B cell (primary cell): ENCODE measurements at regions not wholly inside any gene's neighbourhood (a gene's known extent, or its start where the extent isn't known, plus 50 kb on each side); places are given as distances from the start of the nearest gene placed in this dataset.

ENCODE experiments used
- ATAC-seq: fragments of 200-7000 bp; cut with Tn5 transposase; one replicate; pipeline ENCODE4 v1.10.0; 2021; ENCODE audit warnings: low read depth, mild to moderate bottlenecking, moderate number of reproducible peaks, moderate library complexity
- CTCF ChIA-PET: fragments of 350-600 bp; sonication (Branson Sonifier 250); formaldehyde crosslinking; loops from one replicate; lab custom pipeline; 2021; ENCODE audit warnings: antibody characterized with exemption, inconsistent platforms; lab: Charles Lee
- POLR2A ChIA-PET: fragments of 350-600 bp; sonication (Branson Sonifier 250); formaldehyde crosslinking; loops from one replicate; lab custom pipeline; 2021; ENCODE audit warnings: antibody characterized with exemption; lab: Charles Lee
- DNase-seq: peaks from one replicate; pipeline ENCODE4 v3.0.0; 2013
- H2AFZ ChIP-seq: 2 replicates; pipeline ENCODE4 v1.6.1; 2012; ENCODE audit warnings: mild to moderate bottlenecking, low read depth, low read length; ENCODE audit not compliant: insufficient read depth, poor library complexity, severe bottlenecking
- H3K27ac ChIP-seq, 2 donors: 1 replicate in 1 of 2; 2 replicates in 1 of 2; pipeline ENCODE4 v1.5.1; 2012 to 2013; ENCODE audit warnings: low read length in 2 of 2, mild to moderate bottlenecking in 2 of 2, moderate library complexity in 1 of 2
- H3K27me3 ChIP-seq, 4 experiments: fragments of 200-600 bp in 1 of 4; sonication (generic) in 1 of 4; replicated peaks in 1 of 4; 1 replicate in 2 of 4; 2 replicates in 2 of 4; pipeline versions ENCODE4 v1.6.1 to v1.7.0; 2013 to 2016; ENCODE audit warnings: low read length in 3 of 4, mild to moderate bottlenecking in 2 of 4, mixed read lengths in 1 of 4, moderate library complexity in 1 of 4; ENCODE audit not compliant: insufficient read depth in 4 of 4, control insufficient read depth in 3 of 4; ENCODE audit errors: control extremely low read depth in 1 of 4
- H3K36me3 ChIP-seq, 2 experiments: replicated peaks in 1 of 2; 1 replicate in 1 of 2; 2 replicates in 1 of 2; pipeline versions ENCODE4 v1.6.1 to v1.7.1; 2013; ENCODE audit warnings: low read length in 1 of 2; ENCODE audit not compliant: insufficient read depth in 2 of 2, control insufficient read depth in 1 of 2; ENCODE audit errors: control extremely low read depth in 1 of 2, extremely low read depth in 1 of 2
- H3K4me1 ChIP-seq, 2 donors: fragments of 200-600 bp in 1 of 2; sonication (generic) in 1 of 2; 1 replicate in 1 of 2; 2 replicates in 1 of 2; pipeline versions ENCODE4 v1.5.1 to v1.6.1; 2013 to 2017; ENCODE audit warnings: low read length in 2 of 2; ENCODE audit not compliant: control insufficient read depth in 2 of 2, insufficient read depth in 2 of 2
- H3K4me2 ChIP-seq: replicated peaks from 2 replicates; pipeline ENCODE3; 2012; ENCODE audit warnings: mild to moderate bottlenecking, low read depth, low read length; ENCODE audit not compliant: poor library complexity, severe bottlenecking
- H3K4me3 ChIP-seq, 5 experiments: fragments of 200-600 bp in 1 of 5; sonication (generic) in 1 of 5; 1 replicate in 3 of 5; 2 replicates in 2 of 5; pipeline versions ENCODE4 v1.5.1 to v1.7.0; 2011 to 2016; ENCODE audit warnings: low read length in 4 of 5, mild to moderate bottlenecking in 4 of 5, low read depth in 2 of 5, control low read depth in 1 of 5, moderate library complexity in 1 of 5; ENCODE audit not compliant: insufficient read depth in 1 of 5; ENCODE audit errors: control extremely low read depth in 1 of 5, extremely low read depth in 1 of 5
- H3K79me2 ChIP-seq: fragments of 200-600 bp; sonication (generic); one replicate; pipeline ENCODE4 v1.6.0; 2016; ENCODE audit warnings: low read length; ENCODE audit not compliant: control insufficient read depth, insufficient read depth
- H3K9ac ChIP-seq: fragments of 200-600 bp; sonication (generic); 2 replicates; pipeline ENCODE4 v1.6.1; 2017; ENCODE audit warnings: mild to moderate bottlenecking, low read length, moderate library complexity
- H3K9me3 ChIP-seq, 3 donors: one replicate each; pipeline versions ENCODE4 v1.6.1 to v1.7.1; 2013; ENCODE audit warnings: low read length in 2 of 3; ENCODE audit not compliant: control insufficient read depth in 2 of 3, insufficient read depth in 1 of 3; ENCODE audit errors: control extremely low read depth in 1 of 3
- H4K20me1 ChIP-seq: 2 replicates; pipeline ENCODE4 v1.6.0; 2012; ENCODE audit warnings: mild to moderate bottlenecking, low read length; ENCODE audit not compliant: insufficient read depth, control insufficient read depth, poor library complexity, severe bottlenecking
- H3K27ac Mint-ChIP-seq: one replicate; pipeline ENCODE4 v1.8.0; 2021; ENCODE audit warnings: mixed read lengths
- H3K27me3 Mint-ChIP-seq: one replicate; pipeline ENCODE4 v1.8.0; 2021; ENCODE audit warnings: mixed read lengths
- H3K4me1 Mint-ChIP-seq: one replicate; pipeline ENCODE4 v1.8.0; 2021; ENCODE audit warnings: mixed read lengths
- H3K4me3 Mint-ChIP-seq: one replicate; pipeline ENCODE4 v1.8.0; 2021; ENCODE audit warnings: mixed read lengths
- H3K9me3 Mint-ChIP-seq: one replicate; pipeline ENCODE4 v1.8.0; 2022; ENCODE audit warnings: mixed read lengths; ENCODE audit not compliant: insufficient read depth
- CTCF ChIP-seq: fragments of 200-600 bp; IDR thresholded peaks from one replicate; pipeline ENCODE4 v1.8.0; 2022; ENCODE audit warnings: antibody characterized with exemption, mild to moderate bottlenecking
- EZH2 ChIP-seq: IDR thresholded peaks from 2 replicates; pipeline ENCODE4 v1.6.1; 2012; ENCODE audit warnings: borderline replicate concordance, low read depth, mild to moderate bottlenecking, moderate library complexity, low read length; ENCODE audit not compliant: insufficient read depth, poor library complexity, severe bottlenecking
- WGBS: methylation state at CpG from one replicate; pipeline ENCODE4 v1.1.5; 2013; ENCODE audit warnings: missing lambda C conversion rate; ENCODE audit not compliant: insufficient coverage; 5-methylcytosine and 5-hydroxymethylcytosine counted together
- intact Hi-C: fragments of 100-400 bp; cut with micrococcal nuclease; formaldehyde crosslinking; loops from one replicate; pipeline ENCODE4 v1.10.0; 2022

- POLR2A ChIA-PET: no interaction called here
Observed at GRCh38 chr5:159836691-159837090, 79.6 kb upstream of the ADRA1B start.

DNA sequence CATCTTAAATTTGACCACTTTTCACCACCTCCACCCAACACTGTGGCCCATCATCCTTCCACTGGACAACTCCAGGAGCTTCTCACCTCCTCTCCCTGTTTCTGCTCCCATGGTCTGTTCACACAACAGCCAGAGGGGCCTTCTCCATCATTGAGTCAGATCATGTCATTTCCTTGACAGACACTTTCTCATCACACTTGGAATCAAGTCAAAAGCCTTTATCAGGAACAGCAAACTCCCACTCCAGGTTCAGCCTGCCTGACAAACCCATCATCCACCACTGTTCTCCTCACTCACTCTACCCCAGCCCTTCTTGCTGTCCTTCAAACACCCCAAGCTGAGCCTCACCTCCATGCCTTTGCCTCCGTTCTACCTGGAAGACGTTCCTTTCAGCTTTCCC, 78.4 kb upstream of the ADRA1B start:
- no peak overlapping the region for H2AFZ ChIP-seq
- no peak overlapping the region for H3K4me2 ChIP-seq
- no peaks in the 10 kb centered on the region for H4K20me1 ChIP-seq
- ATAC-seq: no peak
- H3K27ac Mint-ChIP-seq: no peak overlapping the region
- H3K79me2 ChIP-seq: no peaks in the 10 kb centered on the region
- H3K9me3 Mint-ChIP-seq: no peaks in the 10 kb centered on the region
- H3K4me1 ChIP-seq: peaks cover 0 to 6% of the 10 kb centered on the region in 2 donors
- WGBS: 81% methylated on average over 2 of the region's 2 CpGs
- CTCF ChIA-PET: no interaction called here
- no peak overlapping the region for H3K9ac ChIP-seq
- peaks cover 19% of the 10 kb centered on the region for H3K27me3 Mint-ChIP-seq
- no peak overlapping the region for H3K27ac ChIP-seq
- no peak for DNase-seq
- no peak for TF ChIP-seq CTCF
- TF ChIP-seq EZH2: no peak
- POLR2A ChIA-PET: no interaction called here
- H3K4me3 Mint-ChIP-seq: no peak overlapping the region
- H3K9me3 ChIP-seq: no peaks in the 10 kb centered on the region
- H3K4me1 Mint-ChIP-seq: peaks cover 9% of the 10 kb centered on the region
- H3K36me3 ChIP-seq: no peaks in the 10 kb centered on the region
- H3K4me3 ChIP-seq: no peak overlapping the region
- intact Hi-C loops: no loop called here
- peaks cover 0 to 3% (median 1%) of the 10 kb centered on the region in 4 experiments for H3K27me3 ChIP-seq

More at GRCh38 chr5:159836691-159837090, 79.6 kb upstream of the ADRA1B start:
- H3K4me2 ChIP-seq: no peak overlapping the region
- H3K27ac ChIP-seq: no peak overlapping the region
- peaks cover 0 to 6% of the 10 kb centered on the region in 2 donors for H3K4me1 ChIP-seq
- H3K4me3 ChIP-seq: no peak overlapping the region
- H3K4me3 Mint-ChIP-seq: no peak overlapping the region
- H3K9me3 ChIP-seq: no peaks in the 10 kb centered on the region
- DNase-seq (no peak), ATAC-seq (no peak)
- H3K27ac Mint-ChIP-seq: no peak overlapping the region
- H3K9ac ChIP-seq: no peak overlapping the region
- CTCF ChIA-PET: no interaction called here
- intact Hi-C loops: no loop called here
- H3K9me3 Mint-ChIP-seq: no peaks in the 10 kb centered on the region
- H3K27me3 Mint-ChIP-seq: peaks cover 19% of the 10 kb centered on the region
- peaks cover 0 to 3% (median 1%) of the 10 kb centered on the region in 4 experiments for H3K27me3 ChIP-seq
- no peaks in the 10 kb centered on the region for H4K20me1 ChIP-seq
- H3K4me1 Mint-ChIP-seq: peaks cover 9% of the 10 kb centered on the region
- H3K36me3 ChIP-seq: no peaks in the 10 kb centered on the region
- H3K79me2 ChIP-seq: no peaks in the 10 kb centered on the region
- H2AFZ ChIP-seq: no peak overlapping the region
- TF ChIP-seq CTCF: no peak
- no peak for TF ChIP-seq EZH2
